Astrocyte (in vitro differentiated cells and primary cell): ENCODE measurements at regions not wholly inside any gene's neighbourhood (a gene's known extent, or its start where the extent isn't known, plus 50 kb on each side); places are given as distances from the start of the nearest gene placed in this dataset.

Source experiments
- EZH2 ChIP-seq: IDR thresholded peaks from 2 replicates; pipeline ENCODE4 v1.6.1; 2012; ENCODE audit warnings: mild to moderate bottlenecking, low read length, inconsistent platforms; ENCODE audit not compliant: insufficient read depth
- TF ChIP-seq, protein P1 (sequence below): IDR thresholded peaks from 2 replicates; pipeline ENCODE4 v1.5.1; 2011; ENCODE audit warnings: low read depth, mild to moderate bottlenecking, inconsistent platforms, low read length, moderate library complexity; ENCODE audit not compliant: insufficient read depth

DNA sequence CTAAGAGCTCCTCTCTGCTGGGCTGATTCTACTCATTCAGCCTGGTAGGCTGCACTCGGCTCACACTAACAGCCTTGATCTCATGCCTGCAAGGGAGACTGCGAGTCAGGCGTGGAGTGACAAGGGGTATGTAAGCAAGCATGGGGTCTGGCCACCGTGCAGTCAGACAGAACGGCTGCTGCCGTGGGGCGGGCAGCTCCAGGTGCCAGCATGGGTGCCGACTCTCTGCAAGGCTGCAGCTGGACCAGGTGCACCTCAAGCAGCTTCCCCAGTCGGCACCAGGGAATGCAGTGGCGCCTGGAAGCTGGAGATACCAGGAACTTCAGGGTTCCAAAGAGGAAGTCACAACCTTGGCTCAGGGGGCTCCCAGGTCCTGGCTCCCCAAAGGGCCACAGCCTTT lies 892.3 kb downstream of the OLFM4 start:
- TF ChIP-seq, protein P1, sequence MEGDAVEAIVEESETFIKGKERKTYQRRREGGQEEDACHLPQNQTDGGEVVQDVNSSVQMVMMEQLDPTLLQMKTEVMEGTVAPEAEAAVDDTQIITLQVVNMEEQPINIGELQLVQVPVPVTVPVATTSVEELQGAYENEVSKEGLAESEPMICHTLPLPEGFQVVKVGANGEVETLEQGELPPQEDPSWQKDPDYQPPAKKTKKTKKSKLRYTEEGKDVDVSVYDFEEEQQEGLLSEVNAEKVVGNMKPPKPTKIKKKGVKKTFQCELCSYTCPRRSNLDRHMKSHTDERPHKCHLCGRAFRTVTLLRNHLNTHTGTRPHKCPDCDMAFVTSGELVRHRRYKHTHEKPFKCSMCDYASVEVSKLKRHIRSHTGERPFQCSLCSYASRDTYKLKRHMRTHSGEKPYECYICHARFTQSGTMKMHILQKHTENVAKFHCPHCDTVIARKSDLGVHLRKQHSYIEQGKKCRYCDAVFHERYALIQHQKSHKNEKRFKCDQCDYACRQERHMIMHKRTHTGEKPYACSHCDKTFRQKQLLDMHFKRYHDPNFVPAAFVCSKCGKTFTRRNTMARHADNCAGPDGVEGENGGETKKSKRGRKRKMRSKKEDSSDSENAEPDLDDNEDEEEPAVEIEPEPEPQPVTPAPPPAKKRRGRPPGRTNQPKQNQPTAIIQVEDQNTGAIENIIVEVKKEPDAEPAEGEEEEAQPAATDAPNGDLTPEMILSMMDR: no peak
- TF ChIP-seq EZH2: no peak
